HG03575 (cell line): ENCODE measurements at regions not wholly inside any gene's neighbourhood (a gene's known extent, or its start where the extent isn't known, plus 50 kb on each side); places are given as distances from the start of the nearest gene placed in this dataset.
A peak's percentile ranks its signal among the peaks of the same experiment; 100 is the strongest.
"Not testable (repeated sequence)": the region's sequence is repeated elsewhere in the genome, so short reads cannot be mapped to it uniquely, and the experiment has no call there.

Experiments used
- ATAC-seq: cut with Tn5 transposase; IDR thresholded peaks from one replicate; pipeline ENCODE4 v1.9.1; 2021; ENCODE audit not compliant: unreplicated experiment, insufficient number of reproducible peaks, low FRiP score; ENCODE audit errors: extremely low read depth

DNA sequence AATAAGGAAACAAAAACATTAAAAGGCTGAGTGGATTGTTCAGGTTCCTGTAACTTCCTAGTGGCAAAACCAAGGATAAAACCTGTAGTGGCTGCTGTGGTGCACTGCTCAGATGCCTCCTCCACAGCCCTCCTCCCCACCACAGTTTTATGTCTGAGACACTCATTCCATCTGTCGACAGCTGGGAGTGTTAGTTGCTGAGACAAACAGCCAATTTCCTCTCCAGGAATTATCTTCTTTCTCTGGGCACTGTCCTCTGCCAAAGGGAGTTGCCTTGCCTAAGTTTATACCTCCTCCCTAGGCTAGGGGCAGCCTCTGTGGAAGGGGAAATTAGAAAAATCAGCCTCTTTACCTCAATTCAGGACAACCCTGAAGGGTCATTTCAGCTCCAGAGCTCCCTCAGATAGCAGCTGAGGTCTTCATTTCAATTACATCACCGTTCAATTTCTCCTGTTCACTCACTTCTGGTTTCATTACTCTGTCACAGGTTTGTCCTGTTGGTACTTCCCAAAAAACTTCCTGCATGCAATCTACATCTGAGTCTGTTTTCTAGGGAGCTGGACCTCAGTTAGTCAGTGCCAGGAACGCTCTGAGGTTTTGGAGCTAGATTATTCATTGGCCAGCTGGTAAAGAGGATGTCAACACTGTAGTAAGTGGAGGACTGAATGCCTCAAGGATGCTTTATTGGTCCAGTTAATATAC is 74.9 kb upstream of the ATP2B1 start:
- ATAC-seq = no peak

DNA sequence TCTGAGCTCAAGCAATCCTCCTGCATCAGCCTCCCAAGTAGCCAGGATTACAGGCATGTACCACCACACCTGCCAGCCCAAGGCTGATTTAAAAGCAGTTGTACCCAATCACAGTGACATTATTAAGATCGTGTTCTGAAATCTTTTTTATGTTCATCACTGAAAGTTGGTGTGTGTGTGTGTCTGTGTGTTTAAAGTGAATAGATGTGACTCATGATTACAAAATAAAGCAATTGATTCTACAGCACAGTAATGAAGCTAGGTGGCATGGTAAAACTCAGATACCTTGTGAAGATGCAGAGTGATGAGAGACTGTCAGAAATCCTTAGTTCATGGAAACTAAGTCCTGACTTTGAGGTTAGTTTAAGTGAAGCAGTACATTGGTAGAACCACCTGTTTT is 74.2 kb upstream of the ATP2B1 start:
- ATAC-seq = no peak

DNA sequence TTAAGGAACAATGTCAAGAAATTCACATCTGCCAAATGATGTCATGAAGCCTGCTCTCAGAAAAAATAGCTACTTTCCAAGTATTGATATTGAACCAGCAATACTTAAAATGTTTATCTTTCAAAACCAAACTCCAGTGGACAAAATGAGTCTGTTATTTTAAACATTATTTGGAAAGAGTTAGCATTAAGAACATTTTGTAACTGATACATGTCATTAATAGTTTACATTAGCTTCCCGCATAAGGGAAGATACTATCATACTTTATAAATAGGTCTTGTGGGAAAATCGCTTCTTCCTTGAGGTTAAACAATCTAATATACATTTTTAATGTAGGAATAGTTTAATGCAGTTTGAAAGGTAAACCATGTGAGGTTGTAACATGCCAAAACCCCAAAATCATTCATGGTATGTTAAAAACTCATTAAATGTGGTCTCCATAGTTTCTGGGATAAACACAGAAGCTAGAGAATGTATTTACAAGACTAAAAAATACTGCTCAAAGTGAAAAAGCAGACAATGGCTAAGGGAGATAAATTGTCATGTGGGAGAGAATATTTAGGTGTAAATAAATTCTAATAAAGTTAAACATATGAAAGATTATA is 73.4 kb upstream of the ATP2B1 start:
- no peak for ATAC-seq

DNA sequence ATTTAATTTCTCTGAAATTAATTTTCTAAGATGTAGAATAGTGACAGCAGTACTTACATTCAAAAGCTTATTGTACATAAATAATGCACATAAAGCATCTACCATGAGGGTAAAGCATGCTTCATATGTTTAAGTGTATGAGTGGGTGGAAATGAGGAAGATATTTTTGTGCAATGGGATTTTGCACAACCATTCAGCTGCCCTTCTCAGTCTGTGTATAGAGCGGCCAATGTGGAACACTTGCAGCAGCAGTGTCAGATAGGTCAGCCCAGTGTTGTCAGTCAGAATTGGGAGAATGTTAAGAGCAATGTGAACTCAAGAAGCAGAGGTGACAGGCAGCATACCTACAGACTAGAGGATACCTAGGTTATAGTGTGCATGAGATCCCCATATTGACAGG is 72.5 kb upstream of the ATP2B1 start:
- no peak for ATAC-seq

DNA sequence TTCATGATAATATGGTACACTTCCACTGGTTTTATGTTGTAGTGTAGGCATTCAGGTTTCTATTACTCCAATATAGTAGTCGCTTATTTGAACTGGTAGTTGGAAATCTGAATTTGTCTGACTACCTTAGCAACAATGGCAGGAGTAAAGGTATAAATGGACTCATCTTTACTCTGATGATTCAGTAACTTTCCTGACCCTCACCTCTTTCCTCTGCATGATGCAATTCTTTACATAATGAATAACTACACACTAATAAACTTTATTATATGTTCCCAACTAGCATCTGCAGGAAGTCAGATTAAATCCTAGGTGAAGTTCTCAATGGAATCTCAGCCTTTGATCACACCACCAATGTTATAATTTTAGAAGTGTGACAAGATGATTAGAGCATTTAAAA is 70.5 kb upstream of the ATP2B1 start:
- ATAC-seq = no peak

GRCh38 chr12:89777733-89778379 is 69.2 kb upstream of the ATP2B1 start:
- ATAC-seq = no peak

- ATAC-seq = no peak
Measured at GRCh38 chr12:89775986-89776365, 67.3 kb upstream of the ATP2B1 start.

GRCh38 chr12:89775063-89775985 is 66.7 kb upstream of the ATP2B1 start:
- no peak for ATAC-seq

DNA sequence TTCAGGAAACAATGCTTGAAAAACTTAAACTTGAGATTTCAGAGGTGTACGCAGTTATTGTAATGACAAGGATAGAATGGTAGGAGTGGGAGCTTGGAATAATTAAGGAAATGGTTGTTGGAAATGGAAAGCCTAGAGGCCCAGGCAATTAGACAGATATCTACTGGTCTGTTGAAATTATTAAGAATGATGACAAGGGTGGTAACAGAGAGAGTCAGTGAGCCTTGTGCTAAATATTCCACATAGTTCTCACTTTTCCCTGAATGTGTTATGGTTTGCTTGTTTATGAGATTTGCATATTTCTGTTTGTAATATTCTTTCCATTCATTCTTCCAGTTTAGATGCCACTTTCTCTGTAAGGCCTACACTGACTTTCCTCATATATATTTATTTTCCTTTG is 66.0 kb upstream of the ATP2B1 start:
- no peak for ATAC-seq

GRCh38 chr12:89770391-89770790 is 61.8 kb upstream of the ATP2B1 start:
- no peak for ATAC-seq

DNA sequence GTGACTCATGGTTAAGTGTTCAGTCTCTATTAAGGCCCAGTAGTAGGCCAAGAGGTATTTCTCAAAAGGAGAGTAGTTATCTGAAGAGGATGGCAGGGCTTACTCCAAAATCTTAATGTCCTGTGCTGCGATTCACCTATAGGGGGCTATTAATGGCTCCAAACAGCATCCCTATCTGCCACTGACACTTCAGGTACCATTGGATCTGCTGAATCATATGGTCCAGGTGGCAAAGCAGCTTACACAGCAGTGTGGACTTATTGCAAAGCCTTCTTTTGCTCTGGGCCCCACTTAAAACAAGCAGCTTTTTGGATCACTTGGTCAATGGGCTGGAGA is 60.8 kb upstream of the ATP2B1 start:
- no peak for ATAC-seq

DNA sequence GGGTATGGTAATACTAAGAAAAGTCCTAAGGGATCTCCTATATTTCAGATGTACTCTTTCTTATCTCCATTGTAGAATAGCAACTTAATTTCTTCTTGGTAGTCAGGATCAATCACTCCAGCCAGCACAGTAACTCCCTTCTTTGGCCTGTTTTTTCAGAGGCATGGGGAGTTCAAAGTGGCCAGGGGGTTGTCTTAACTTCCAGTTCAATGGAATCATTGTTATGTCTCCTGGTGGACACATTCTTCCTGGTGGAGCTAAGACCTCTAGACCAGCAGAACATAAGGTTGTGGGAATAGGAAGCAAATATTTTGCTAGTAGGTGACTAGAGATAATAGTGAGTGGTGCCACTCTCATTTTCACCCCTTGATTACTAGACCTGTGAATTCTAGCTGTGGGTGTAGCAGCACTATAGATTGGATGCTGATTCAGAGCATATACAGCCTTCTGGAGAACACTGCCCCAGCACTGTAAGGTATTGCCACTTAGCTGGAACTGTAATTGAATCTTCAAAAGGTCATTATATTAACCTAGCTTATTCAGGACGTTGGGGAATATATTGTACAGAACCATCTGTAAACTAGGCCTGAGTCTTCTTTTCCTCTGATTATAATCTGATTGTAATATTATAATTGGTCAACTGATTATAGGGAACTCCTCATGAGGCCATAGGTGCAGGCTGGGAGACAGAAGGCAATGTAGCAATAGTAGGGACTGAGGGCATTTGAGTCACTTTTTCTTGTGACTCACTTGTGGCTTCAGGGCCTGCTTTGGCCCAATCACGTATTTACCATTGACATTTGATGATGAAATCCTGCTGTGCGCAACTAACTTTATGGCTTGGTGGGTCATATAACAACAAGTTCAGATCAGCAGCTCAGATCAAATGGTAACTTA is 60.2 kb upstream of the ATP2B1 start:
- no peak for ATAC-seq

DNA sequence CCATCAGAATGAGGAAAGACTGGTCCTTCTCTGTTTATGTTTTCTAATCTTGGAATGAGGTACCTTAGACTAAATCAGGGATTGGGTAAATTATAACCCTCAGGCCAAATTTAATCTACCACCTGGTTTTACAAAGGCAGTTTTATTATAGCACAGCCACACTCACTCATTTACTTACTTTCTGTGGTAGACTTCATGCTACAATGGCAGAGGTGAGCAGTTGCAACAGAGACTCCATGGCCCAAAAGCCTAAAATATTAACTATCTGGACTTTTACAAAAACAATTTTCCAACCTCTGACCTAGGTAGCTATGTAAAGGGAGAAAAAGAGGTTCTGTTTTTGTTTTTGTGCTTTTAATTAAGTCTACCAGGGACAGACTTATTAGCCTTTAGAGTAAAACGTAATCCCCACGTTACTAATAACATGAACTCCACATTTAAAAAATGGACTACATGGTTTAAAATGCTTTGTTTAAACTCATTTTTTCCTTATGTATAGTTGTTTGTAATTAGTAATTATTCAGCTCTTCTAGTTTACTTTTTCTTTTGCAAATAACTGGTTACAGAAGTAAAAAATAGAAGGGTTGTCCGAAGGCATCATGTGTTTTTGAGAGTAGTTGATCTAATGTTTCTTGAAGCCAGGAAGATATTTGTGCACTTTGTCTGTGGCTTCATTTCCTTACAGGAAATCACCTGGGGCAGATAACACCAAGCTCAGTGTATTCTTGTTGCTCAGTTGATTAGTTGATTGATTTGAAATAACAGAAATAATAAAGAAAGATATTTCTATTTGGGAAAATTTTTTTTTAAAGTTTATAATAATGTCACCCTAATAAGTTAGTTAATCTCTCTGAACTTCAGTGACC is 57.6 kb upstream of the ATP2B1 start:
- ATAC-seq = peak; percentile 84

GRCh38 chr12:89764164-89764563 is 55.5 kb upstream of the ATP2B1 start:
- not testable (repeated sequence) for ATAC-seq

GRCh38 chr12:89762498-89763170 is 54.0 kb upstream of the ATP2B1 start:
- no peak for ATAC-seq

- no peak for ATAC-seq
Measured at GRCh38 chr12:89760783-89761182, 52.1 kb upstream of the ATP2B1 start.
